HG03159 (cell line): ENCODE measurements at regions not wholly inside any gene's neighbourhood (a gene's known extent, or its start where the extent isn't known, plus 50 kb on each side); places are given as distances from the start of the nearest gene placed in this dataset.

Source experiments
- ATAC-seq: cut with Tn5 transposase; IDR thresholded peaks from one replicate; pipeline ENCODE4 v1.9.1; 2021; ENCODE audit warnings: mild to moderate bottlenecking, moderate library complexity; ENCODE audit not compliant: unreplicated experiment

- ATAC-seq = no peak
These were observed 391.5 kb upstream of the DACH1 start for GRCh38 chr13:72258340-72258981.

- ATAC-seq = no peak
These were observed 388.9 kb upstream of the DACH1 start for GRCh38 chr13:72255908-72256307.

- ATAC-seq = no peak
These were observed 386.8 kb upstream of the DACH1 start for GRCh38 chr13:72253754-72254153.

GRCh38 chr13:72246396-72246795 is 379.4 kb upstream of the DACH1 start:
- ATAC-seq = no peak

- no peak for ATAC-seq
These were observed 377.8 kb upstream of the DACH1 start for GRCh38 chr13:72244788-72245187.

GRCh38 chr13:72230131-72230530 is 363.1 kb upstream of the DACH1 start:
- no peak for ATAC-seq

GRCh38 chr13:72229067-72229466 is 362.1 kb upstream of the DACH1 start:
- no peak for ATAC-seq

- peak; percentile 63 for ATAC-seq
These were observed 354.4 kb upstream of the DACH1 start for GRCh38 chr13:72221276-72221962.

GRCh38 chr13:72218966-72219365 is 352.0 kb upstream of the DACH1 start:
- ATAC-seq = peak; percentile 59

- no peak for ATAC-seq
These were observed 350.1 kb upstream of the DACH1 start for GRCh38 chr13:72217142-72217541.

GRCh38 chr13:72208112-72208645 is 341.2 kb upstream of the DACH1 start:
- ATAC-seq = no peak

- no peak for ATAC-seq
These were observed 338.8 kb upstream of the DACH1 start for GRCh38 chr13:72205773-72206172.

GRCh38 chr13:72204291-72204690 is 337.3 kb upstream of the DACH1 start:
- ATAC-seq = no peak

- no peak for ATAC-seq
These were observed 334.7 kb upstream of the DACH1 start for GRCh38 chr13:72201726-72202125.

- ATAC-seq = no peak
These were observed 332.6 kb upstream of the DACH1 start for GRCh38 chr13:72199640-72200039.

- ATAC-seq = no peak
These were observed 332.1 kb upstream of the DACH1 start for GRCh38 chr13:72198967-72199560.

- no peak for ATAC-seq
These were observed 331.0 kb upstream of the DACH1 start for GRCh38 chr13:72198042-72198441.

- no peak for ATAC-seq
These were observed 328.2 kb upstream of the DACH1 start for GRCh38 chr13:72195044-72195704.

GRCh38 chr13:72194523-72194922 is 327.5 kb upstream of the DACH1 start:
- ATAC-seq = no peak

GRCh38 chr13:72186730-72187422 is 319.9 kb upstream of the DACH1 start:
- ATAC-seq = no peak

- no peak for ATAC-seq
These were observed 318.8 kb upstream of the DACH1 start for GRCh38 chr13:72185776-72186175.
